ENCODE measurements at regions not wholly inside any gene's neighbourhood (a gene's known extent, or its start where the extent isn't known, plus 50 kb on each side); places are given as distances from the start of the nearest gene placed in this dataset.

GRCh38 chr13:40304391-40304790 lies 362.1 kb downstream of the FOXO1 start:
- TF ChIP-seq, protein P1, sequence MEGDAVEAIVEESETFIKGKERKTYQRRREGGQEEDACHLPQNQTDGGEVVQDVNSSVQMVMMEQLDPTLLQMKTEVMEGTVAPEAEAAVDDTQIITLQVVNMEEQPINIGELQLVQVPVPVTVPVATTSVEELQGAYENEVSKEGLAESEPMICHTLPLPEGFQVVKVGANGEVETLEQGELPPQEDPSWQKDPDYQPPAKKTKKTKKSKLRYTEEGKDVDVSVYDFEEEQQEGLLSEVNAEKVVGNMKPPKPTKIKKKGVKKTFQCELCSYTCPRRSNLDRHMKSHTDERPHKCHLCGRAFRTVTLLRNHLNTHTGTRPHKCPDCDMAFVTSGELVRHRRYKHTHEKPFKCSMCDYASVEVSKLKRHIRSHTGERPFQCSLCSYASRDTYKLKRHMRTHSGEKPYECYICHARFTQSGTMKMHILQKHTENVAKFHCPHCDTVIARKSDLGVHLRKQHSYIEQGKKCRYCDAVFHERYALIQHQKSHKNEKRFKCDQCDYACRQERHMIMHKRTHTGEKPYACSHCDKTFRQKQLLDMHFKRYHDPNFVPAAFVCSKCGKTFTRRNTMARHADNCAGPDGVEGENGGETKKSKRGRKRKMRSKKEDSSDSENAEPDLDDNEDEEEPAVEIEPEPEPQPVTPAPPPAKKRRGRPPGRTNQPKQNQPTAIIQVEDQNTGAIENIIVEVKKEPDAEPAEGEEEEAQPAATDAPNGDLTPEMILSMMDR (IDR thresholded peaks at IDR 0.05; ENCODE audit: insufficient read depth, low read length, poor library complexity, severe bottlenecking): no peak
- TF ChIP-seq EZH2phosphoT487 (conservative IDR thresholded peaks at IDR 0.05; ENCODE audit: low read length): no peak
- no peaks in the 10 kb centered on the region for H4K20me1 ChIP-seq (ENCODE audit: low read depth, low read length)
- no peak overlapping the region for H3K4me2 ChIP-seq (ENCODE audit: low read depth, low read length, poor library complexity, severe bottlenecking)
- no peaks in the 10 kb centered on the region for H3F3A ChIP-seq (ENCODE audit: insufficient read depth)
- no peaks in the 10 kb centered on the region for H3K9me2 ChIP-seq (replicated peaks; ENCODE audit: insufficient read depth, low read length)
- no peak overlapping the region for H2AFZ ChIP-seq (ENCODE audit: low read depth, low read length, severe bottlenecking)
- no peaks in the 10 kb centered on the region for H3K79me2 ChIP-seq (ENCODE audit: insufficient read depth, low read length)
- no peak overlapping the region for H3K4me3 ChIP-seq (ENCODE audit: insufficient read depth, low read length, poor library complexity, severe bottlenecking)
- no peak overlapping the region for H3K9ac ChIP-seq (ENCODE audit: low read length)
- no peak overlapping the region for H3K27ac ChIP-seq (ENCODE audit: low read depth, low read length)
- H3K27me3 ChIP-seq (ENCODE audit: low read length): no peaks in the 10 kb centered on the region
- peaks cover 8% of the 10 kb centered on the region; the same call in 1 of the 2 replicates for H3K36me3 ChIP-seq (ENCODE audit: low read length)
- H3K9me3 ChIP-seq (ENCODE audit: insufficient read depth, low read length): peaks cover 24% of the 10 kb centered on the region; the same call in 1 of the 2 replicates

DNA sequence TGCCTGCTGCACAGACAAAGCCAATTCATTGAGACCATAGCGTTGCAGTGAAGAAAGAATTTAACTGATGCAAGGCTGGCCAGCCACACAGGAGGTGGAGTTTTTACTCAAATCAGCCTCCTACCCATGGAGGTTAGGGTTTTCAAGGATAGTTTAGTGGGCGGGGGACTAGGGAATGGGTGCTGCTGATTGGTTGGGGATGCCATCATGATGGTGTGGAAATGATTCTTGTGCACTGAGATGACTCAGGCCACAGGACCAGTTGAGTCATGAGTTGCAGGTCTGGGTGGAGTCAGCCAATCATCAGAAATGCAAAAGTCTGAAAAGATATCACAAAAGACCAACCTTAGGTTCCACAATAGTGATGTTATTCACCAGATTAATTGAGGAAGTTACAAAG lies 359.6 kb downstream of the FOXO1 start:
- Histone ChIP-seq H3F3A (ENCODE audit: insufficient read depth) (no peaks in the 10 kb centered on the region), H3K4me3 (ENCODE audit: insufficient read depth, low read length, poor library complexity, severe bottlenecking) (no peak overlapping the region), H3K36me3 (ENCODE audit: low read length) (peaks cover 8% of the 10 kb centered on the region; the same call in 1 of the 2 replicates), H3K9me3 (ENCODE audit: insufficient read depth, low read length) (peaks cover 24% of the 10 kb centered on the region; the same call in 1 of the 2 replicates), H3K27ac (ENCODE audit: low read depth, low read length) (no peak overlapping the region), H4K20me1 (ENCODE audit: low read depth, low read length) (no peaks in the 10 kb centered on the region), H3K79me2 (ENCODE audit: insufficient read depth, low read length) (no peaks in the 10 kb centered on the region), H2AFZ (ENCODE audit: low read depth, low read length, severe bottlenecking) (no peak overlapping the region), H3K27me3 (ENCODE audit: low read length) (no peaks in the 10 kb centered on the region), H3K9ac (ENCODE audit: low read length) (no peak overlapping the region), H3K4me2 (ENCODE audit: low read depth, low read length, poor library complexity, severe bottlenecking) (no peak overlapping the region), H3K9me2 (replicated peaks; ENCODE audit: insufficient read depth, low read length) (no peaks in the 10 kb centered on the region)
- no peak for TF ChIP-seq EZH2phosphoT487 (conservative IDR thresholded peaks at IDR 0.05; ENCODE audit: low read length)
- TF ChIP-seq, protein P1 (IDR thresholded peaks at IDR 0.05; ENCODE audit: insufficient read depth, low read length, poor library complexity, severe bottlenecking): no peak

GRCh38 chr13:40309881-40310280 lies 356.6 kb downstream of the FOXO1 start:
- no peaks in the 10 kb centered on the region for H4K20me1 ChIP-seq (ENCODE audit: low read depth, low read length)
- no peaks in the 10 kb centered on the region for H3F3A ChIP-seq (ENCODE audit: insufficient read depth)
- TF ChIP-seq, protein P1 (IDR thresholded peaks at IDR 0.05; ENCODE audit: insufficient read depth, low read length, poor library complexity, severe bottlenecking): no peak
- no peak for TF ChIP-seq EZH2phosphoT487 (conservative IDR thresholded peaks at IDR 0.05; ENCODE audit: low read length)
- H3K27me3 ChIP-seq (ENCODE audit: low read length): no peaks in the 10 kb centered on the region
- H3K9me2 ChIP-seq (replicated peaks; ENCODE audit: insufficient read depth, low read length): no peaks in the 10 kb centered on the region
- peaks cover 8% of the 10 kb centered on the region; the same call in 1 of the 2 replicates for H3K36me3 ChIP-seq (ENCODE audit: low read length)
- no peak overlapping the region for H3K27ac ChIP-seq (ENCODE audit: low read depth, low read length)
- peaks cover 12% of the 10 kb centered on the region; the same call in 1 of the 2 replicates for H3K9me3 ChIP-seq (ENCODE audit: insufficient read depth, low read length)
- H3K79me2 ChIP-seq (ENCODE audit: insufficient read depth, low read length): no peaks in the 10 kb centered on the region
- no peak overlapping the region for H3K4me3 ChIP-seq (ENCODE audit: insufficient read depth, low read length, poor library complexity, severe bottlenecking)
- H3K9ac ChIP-seq (ENCODE audit: low read length): no peak overlapping the region
- no peak overlapping the region for H2AFZ ChIP-seq (ENCODE audit: low read depth, low read length, severe bottlenecking)
- no peak overlapping the region for H3K4me2 ChIP-seq (ENCODE audit: low read depth, low read length, poor library complexity, severe bottlenecking)

All from SU-DHL-6 (cell line).